A673 (cell line): ENCODE measurements at regions not wholly inside any gene's neighbourhood (a gene's known extent, or its start where the extent isn't known, plus 50 kb on each side); places are given as distances from the start of the nearest gene placed in this dataset.

Experiments used
- BruUV-seq: library from RNA; stranded (reverse); fragments of 400-500 nt; replicated peaks from 2 replicates; lab custom pipeline; 2021; lab: Mats Ljungman, UMichigan
- CTCF ChIA-PET: fragments of 300-600 bp; sonication (Branson Sonifier 250); formaldehyde crosslinking; loops from one replicate; lab custom pipeline; 2022; ENCODE audit warnings: antibody characterized with exemption; lab: Charles Lee
- POLR2A ChIA-PET: fragments of 300-600 bp; sonication (Branson Sonifier 250); formaldehyde crosslinking; loops from one replicate; lab custom pipeline; 2022; ENCODE audit warnings: antibody characterized with exemption; ENCODE audit not compliant: low non-redundant PET; lab: Charles Lee
- DNase-seq: peaks from one replicate; pipeline ENCODE4 v3.0.0-alpha.2; 2015; ENCODE audit warnings: low spot score
- H3K27ac ChIP-seq: fragments of 200-600 bp; sonication (generic); 2 replicates; pipeline ENCODE4 v1.5.1; 2016; ENCODE audit warnings: mixed run types, low read depth, mild to moderate bottlenecking, mixed read lengths, antibody characterized with exemption, low read length; ENCODE audit not compliant: poor library complexity, severe bottlenecking
- H3K27me3 ChIP-seq: fragments of 200-600 bp; sonication (generic); replicated peaks from 2 replicates; pipeline ENCODE4 v1.6.1; 2017; ENCODE audit warnings: mixed run types, low read depth, mild to moderate bottlenecking, mixed read lengths, antibody characterized with exemption, low read length; ENCODE audit not compliant: insufficient read depth, poor library complexity
- H3K36me3 ChIP-seq: fragments of 200-600 bp; sonication (generic); 2 replicates; pipeline ENCODE4 v1.6.1; 2016; ENCODE audit warnings: mixed run types, mild to moderate bottlenecking, mixed read lengths, antibody characterized with exemption, low read length; ENCODE audit not compliant: insufficient read depth, poor library complexity, severe bottlenecking
- H3K4me1 ChIP-seq: fragments of 200-600 bp; sonication (generic); 2 replicates; pipeline ENCODE4 v1.6.1; 2017; ENCODE audit warnings: mixed run types, mild to moderate bottlenecking, mixed read lengths, antibody characterized with exemption, low read length; ENCODE audit not compliant: insufficient read depth, poor library complexity, severe bottlenecking
- H3K4me3 ChIP-seq: fragments of 200-600 bp; sonication (generic); 2 replicates; pipeline ENCODE4 v1.5.1; 2016; ENCODE audit warnings: low read depth, mixed run types, mild to moderate bottlenecking, mixed read lengths, low read length; ENCODE audit not compliant: poor library complexity, severe bottlenecking
- H3K9me3 ChIP-seq: fragments of 200-600 bp; sonication (generic); 2 replicates; pipeline ENCODE4 v1.6.1; 2016; ENCODE audit warnings: mixed run types, low read depth, mild to moderate bottlenecking, mixed read lengths, antibody characterized with exemption, low read length; ENCODE audit not compliant: poor library complexity, severe bottlenecking
- CTCF ChIP-seq: fragments of 300-800, 200-600 bp; sonication (generic); conservative IDR thresholded peaks from 2 replicates; pipeline ENCODE4 v1.5.1; 2017; ENCODE audit warnings: low read depth, mild to moderate bottlenecking, antibody characterized with exemption, low read length, moderate library complexity, mixed read lengths
- EZH2 ChIP-seq: fragments of 200-600 bp; sonication (generic); IDR thresholded peaks from 2 replicates; pipeline ENCODE4 v1.6.1; 2017; ENCODE audit warnings: borderline replicate concordance, low read depth, mild to moderate bottlenecking, mixed read lengths, antibody characterized with exemption, low read length; ENCODE audit not compliant: poor library complexity, severe bottlenecking
- intact Hi-C: fragments of 100-400 bp; cut with micrococcal nuclease; formaldehyde crosslinking; loops from one replicate; pipeline ENCODE4 v1.10.0; 2022; ENCODE audit not compliant: unreplicated experiment

- H3K9me3 ChIP-seq, result no peaks in the 10 kb centered on the region
- TF ChIP-seq CTCF (no peak), EZH2 (no peak)
- H3K4me3 ChIP-seq, result no peak overlapping the region
- BruUV-seq, result no TSS peak
- H3K27me3 ChIP-seq, result no peaks in the 10 kb centered on the region
- ChIA-PET POLR2A (no interaction called here), CTCF (no interaction called here)
- DNase-seq, result peak; percentile 20
- H3K36me3 ChIP-seq, result no peaks in the 10 kb centered on the region
- H3K4me1 ChIP-seq, result peaks cover 9% of the 10 kb centered on the region
- no peak overlapping the region for H3K27ac ChIP-seq
- intact Hi-C loops, result no loop called here
These were observed 558.9 kb upstream of the MGMT start for GRCh38 chr10:128908099-128908498.

GRCh38 chr10:128908499-128908898 lies 558.5 kb upstream of the MGMT start:
- ChIA-PET POLR2A (interaction anchor here (0.7 kb wide), 1 partner anchor 194 kb away, joined by 5 read pairs; no protein-coding TSS in a partner anchor), CTCF (no interaction called here)
- no peak for DNase-seq
- peaks cover 9% of the 10 kb centered on the region for H3K4me1 ChIP-seq
- H3K27ac ChIP-seq, result no peak overlapping the region
- no peak overlapping the region for H3K4me3 ChIP-seq
- TF ChIP-seq EZH2 (no peak), CTCF (no peak; the same call in 1 of the 2 replicates)
- no peaks in the 10 kb centered on the region for H3K36me3 ChIP-seq
- no peaks in the 10 kb centered on the region for H3K27me3 ChIP-seq
- intact Hi-C loops, result no loop called here
- H3K9me3 ChIP-seq, result no peaks in the 10 kb centered on the region
- BruUV-seq, result no TSS peak

DNA sequence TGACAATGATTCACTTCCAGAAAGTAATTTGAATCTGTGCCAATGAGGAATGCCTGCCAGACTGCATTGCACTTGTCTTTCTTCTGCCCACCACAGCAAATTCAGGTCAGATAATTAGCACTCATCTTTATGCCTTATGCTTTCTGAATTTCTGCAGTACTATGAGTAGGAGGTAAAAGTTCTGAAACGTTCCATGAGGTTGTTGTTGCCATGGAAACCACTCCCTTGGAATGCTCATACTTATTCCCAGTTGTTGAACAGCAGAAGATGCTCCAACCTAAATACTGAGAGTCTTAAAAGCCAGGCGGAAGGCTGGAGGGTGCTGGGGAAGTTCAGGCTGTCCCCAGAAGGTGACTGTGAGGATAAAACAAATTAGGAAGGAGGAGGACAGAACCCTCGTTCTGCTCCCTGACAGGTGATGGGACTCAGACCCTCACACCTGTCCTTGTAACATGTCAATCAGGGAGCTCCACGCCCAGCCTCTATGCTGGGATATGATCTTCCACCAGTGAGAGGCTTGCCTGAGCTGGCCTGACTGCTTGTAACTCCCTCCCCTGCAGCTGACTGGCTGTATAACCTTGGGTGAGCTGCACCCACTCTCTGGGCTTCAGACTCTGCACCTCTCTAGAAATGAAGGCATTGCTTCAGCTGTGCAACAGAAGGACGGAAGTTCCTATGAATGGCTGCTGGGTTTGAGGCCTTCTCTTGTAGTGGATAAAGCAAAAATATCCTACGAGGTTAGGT lies 554.3 kb upstream of the MGMT start:
- Histone ChIP-seq H3K4me1 (peaks cover 9% of the 10 kb centered on the region), H3K9me3 (no peaks in the 10 kb centered on the region), H3K36me3 (no peaks in the 10 kb centered on the region), H3K27ac (no peak overlapping the region), H3K27me3 (no peaks in the 10 kb centered on the region), H3K4me3 (no peak overlapping the region)
- CTCF ChIA-PET, result no interaction called here
- POLR2A ChIA-PET, result no interaction called here
- DNase-seq, result no peak
- TF ChIP-seq CTCF (no peak), EZH2 (no peak)
- intact Hi-C loops, result no loop called here
- BruUV-seq, result no TSS peak
